NCI-H774 (cell line): ENCODE measurements at regions not wholly inside any gene's neighbourhood (a gene's known extent, or its start where the extent isn't known, plus 50 kb on each side); places are given as distances from the start of the nearest gene placed in this dataset.
"Not testable (repeated sequence)": the region's sequence is repeated elsewhere in the genome, so short reads cannot be mapped to it uniquely, and the experiment has no call there.

ENCODE experiments used
- DNase-seq: peaks from one replicate; lab custom pipeline; 2025; lab: John Stamatoyannopoulos, UW

- peak; percentile 53 for DNase-seq
These were observed 469.2 kb upstream of the ANO5 start for GRCh38 chr11:21723678-21724077.

- DNase-seq = no peak
These were observed 465.8 kb upstream of the ANO5 start for GRCh38 chr11:21727102-21727501.

GRCh38 chr11:21736404-21736803 is 456.5 kb upstream of the ANO5 start:
- no peak for DNase-seq

GRCh38 chr11:21752475-21753243 is 440.2 kb upstream of the ANO5 start:
- DNase-seq = not testable (repeated sequence)

GRCh38 chr11:21753244-21753767 is 439.6 kb upstream of the ANO5 start:
- DNase-seq = not testable (repeated sequence)

GRCh38 chr11:21761000-21761399 is 431.9 kb upstream of the ANO5 start:
- DNase-seq = no peak

GRCh38 chr11:21768388-21768787 is 424.5 kb upstream of the ANO5 start:
- no peak for DNase-seq

- no peak for DNase-seq
These were observed 423.7 kb upstream of the ANO5 start for GRCh38 chr11:21769188-21769587.

GRCh38 chr11:21771097-21771496 is 421.8 kb upstream of the ANO5 start:
- peak; percentile 34 for DNase-seq

- DNase-seq = no peak
These were observed 418.7 kb upstream of the ANO5 start for GRCh38 chr11:21774212-21774611.

GRCh38 chr11:21775911-21776310 is 417.0 kb upstream of the ANO5 start:
- no peak for DNase-seq

- DNase-seq = no peak
These were observed 408.9 kb upstream of the ANO5 start for GRCh38 chr11:21783954-21784353.

GRCh38 chr11:21785351-21785750 is 407.5 kb upstream of the ANO5 start:
- DNase-seq = no peak

- DNase-seq = no peak
These were observed 398.6 kb upstream of the ANO5 start for GRCh38 chr11:21794306-21794705.

GRCh38 chr11:21798216-21798615 is 394.7 kb upstream of the ANO5 start:
- no peak for DNase-seq

GRCh38 chr11:21804523-21804922 is 388.4 kb upstream of the ANO5 start:
- DNase-seq = not testable (repeated sequence)

GRCh38 chr11:21806508-21806907 is 386.4 kb upstream of the ANO5 start:
- DNase-seq = no peak

- DNase-seq = no peak
These were observed 385.9 kb upstream of the ANO5 start for GRCh38 chr11:21806947-21807346.

GRCh38 chr11:21807350-21807749 is 385.5 kb upstream of the ANO5 start:
- DNase-seq = no peak

- DNase-seq = no peak
These were observed 382.2 kb upstream of the ANO5 start for GRCh38 chr11:21810650-21811049.

- DNase-seq = no peak
These were observed 381.3 kb upstream of the ANO5 start for GRCh38 chr11:21811572-21811971.

- no peak for DNase-seq
These were observed 378.7 kb upstream of the ANO5 start for GRCh38 chr11:21814169-21814568.

GRCh38 chr11:21817696-21818095 is 375.2 kb upstream of the ANO5 start:
- no peak for DNase-seq

- no peak for DNase-seq
These were observed 372.7 kb upstream of the ANO5 start for GRCh38 chr11:21820176-21820575.
